ENCODE measurements at regions not wholly inside any gene's neighbourhood (a gene's known extent, or its start where the extent isn't known, plus 50 kb on each side); places are given as distances from the start of the nearest gene placed in this dataset.
"Not testable (repeated sequence)": the region's sequence is repeated elsewhere in the genome, so short reads cannot be mapped to it uniquely, and the experiment has no call there.

DNA sequence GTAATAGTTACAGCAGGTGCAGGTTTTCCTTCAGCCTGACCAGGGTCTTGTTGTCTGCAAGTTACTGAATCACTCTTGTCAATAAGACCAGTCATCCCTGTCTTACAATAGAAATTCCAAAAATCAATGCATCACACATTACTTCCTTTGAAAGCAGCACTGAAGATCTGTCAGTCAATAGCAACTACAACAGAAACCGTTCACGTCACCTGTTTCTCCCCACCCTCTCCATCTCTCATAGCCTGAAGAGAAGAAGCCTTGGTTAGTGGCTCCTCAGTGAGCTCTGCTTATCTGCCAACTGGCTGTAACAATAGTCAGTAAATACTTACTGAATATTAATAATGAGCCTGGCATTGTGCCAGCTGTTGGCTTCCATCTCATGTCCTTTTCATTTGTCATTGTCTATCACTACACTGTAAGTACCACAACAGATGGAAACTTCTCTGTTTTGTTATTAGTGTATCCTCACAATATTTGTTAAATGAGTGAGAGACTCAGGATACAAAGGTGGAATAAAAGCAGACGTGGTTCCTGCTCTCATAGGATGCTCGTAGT is 195.2 kb downstream of the S1PR1 start:
- no peak for DNase-seq

- no peak for DNase-seq
These were observed 199.2 kb downstream of the S1PR1 start for GRCh38 chr1:101435831-101436511.

DNA sequence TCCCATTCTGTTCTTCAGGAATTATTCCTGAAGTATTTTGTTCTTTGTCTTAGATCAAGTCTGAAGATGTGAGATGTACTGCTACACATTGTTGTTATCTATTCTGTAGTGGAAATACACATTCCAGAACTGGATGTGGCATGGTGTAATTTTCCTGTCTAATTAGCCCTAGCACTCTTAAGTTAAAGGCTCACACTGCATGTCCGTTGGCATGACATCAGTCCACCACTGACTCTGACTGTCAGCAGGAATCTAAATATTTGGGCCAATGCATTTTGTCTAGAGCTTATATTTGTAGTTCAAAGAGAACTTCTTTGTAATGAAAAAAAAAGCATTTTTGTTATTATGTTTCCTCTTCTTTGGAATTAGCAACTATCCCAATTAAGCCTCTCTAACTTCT is 201.0 kb downstream of the S1PR1 start:
- DNase-seq = no peak

- no peak for DNase-seq
These were observed 201.5 kb downstream of the S1PR1 start for GRCh38 chr1:101438359-101438758.

DNA sequence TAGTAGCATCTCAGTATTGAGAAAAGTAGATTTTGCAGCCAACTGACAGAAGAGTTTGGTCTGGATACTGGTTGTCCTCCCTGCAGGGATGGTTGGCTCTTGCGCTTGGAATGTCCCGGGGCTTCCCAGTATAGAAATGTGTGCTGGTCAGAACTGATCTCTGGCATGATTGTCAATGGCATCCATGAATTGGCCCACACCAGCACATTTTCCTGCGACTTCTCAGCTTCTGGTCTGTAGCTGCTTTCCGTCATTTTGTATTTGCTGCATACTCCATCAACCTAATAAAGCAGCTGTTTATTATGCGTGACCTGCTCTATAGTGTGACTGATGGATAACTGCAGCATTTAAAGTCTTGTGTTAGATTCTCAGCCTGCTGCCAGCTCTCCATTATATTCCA is 203.7 kb downstream of the S1PR1 start:
- DNase-seq = no peak

DNA sequence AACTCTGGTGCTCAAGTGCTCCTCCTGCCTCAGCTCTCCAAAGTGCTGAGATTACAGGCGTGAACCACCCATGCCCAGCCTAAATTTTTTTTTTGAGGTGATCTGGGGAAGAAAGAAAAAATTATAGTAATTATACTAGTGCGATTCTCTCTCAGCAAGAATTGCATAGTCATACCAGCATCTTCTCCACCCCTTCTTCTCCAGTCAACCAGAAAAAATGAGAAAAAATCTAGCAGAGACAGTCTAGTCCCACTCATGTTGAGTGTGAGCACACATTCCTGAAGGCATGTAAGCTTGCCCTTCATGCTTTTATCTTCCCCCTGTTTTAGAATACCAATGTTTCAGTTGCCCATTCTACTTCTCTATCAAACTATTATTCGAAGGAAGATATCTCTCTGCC is 207.6 kb downstream of the S1PR1 start:
- peak; percentile 81 for DNase-seq

- DNase-seq = no peak
These were observed 208.2 kb downstream of the S1PR1 start for GRCh38 chr1:101444873-101445618.

DNA sequence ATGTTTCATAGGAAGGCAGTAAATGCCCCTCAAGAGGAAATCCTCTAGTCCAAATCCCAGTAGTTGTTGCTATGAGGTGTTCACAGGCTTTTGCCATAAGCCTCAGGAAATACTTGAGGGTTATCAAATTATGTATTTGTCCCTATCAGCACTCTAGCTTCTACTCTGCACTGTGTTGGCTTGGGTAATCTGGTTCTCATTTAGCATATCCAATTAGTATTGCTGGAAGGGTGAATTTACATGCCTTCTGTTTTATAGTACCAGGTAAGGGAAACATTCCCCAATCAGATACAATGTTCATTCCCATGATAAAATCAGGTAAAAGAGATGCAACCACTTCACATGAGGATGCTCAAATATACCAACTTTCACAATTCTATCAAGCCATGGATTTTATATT is 211.2 kb downstream of the S1PR1 start:
- no peak for DNase-seq

DNA sequence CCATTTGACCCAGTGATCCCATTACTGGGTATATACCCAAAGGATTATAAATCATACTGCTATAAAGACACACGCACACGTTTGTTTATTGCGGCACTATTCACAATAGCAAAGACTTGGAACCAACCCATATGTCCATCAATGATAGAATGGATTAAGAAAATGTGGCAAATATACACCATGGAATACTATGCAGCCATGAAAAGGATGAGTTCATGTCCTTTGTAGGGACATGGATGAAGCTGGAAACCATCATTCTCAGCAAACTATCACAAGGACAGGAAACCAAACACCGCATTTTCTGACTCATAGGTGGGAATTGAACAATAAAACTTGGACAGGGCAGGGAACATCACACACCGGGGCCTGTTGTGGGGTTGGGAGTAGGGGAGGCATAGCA is 213.9 kb downstream of the S1PR1 start:
- not testable (repeated sequence) for DNase-seq

- DNase-seq = no peak
These were observed 215.1 kb downstream of the S1PR1 start for GRCh38 chr1:101451888-101452287.

- DNase-seq = no peak
These were observed 216.0 kb downstream of the S1PR1 start for GRCh38 chr1:101452825-101453224.

DNA sequence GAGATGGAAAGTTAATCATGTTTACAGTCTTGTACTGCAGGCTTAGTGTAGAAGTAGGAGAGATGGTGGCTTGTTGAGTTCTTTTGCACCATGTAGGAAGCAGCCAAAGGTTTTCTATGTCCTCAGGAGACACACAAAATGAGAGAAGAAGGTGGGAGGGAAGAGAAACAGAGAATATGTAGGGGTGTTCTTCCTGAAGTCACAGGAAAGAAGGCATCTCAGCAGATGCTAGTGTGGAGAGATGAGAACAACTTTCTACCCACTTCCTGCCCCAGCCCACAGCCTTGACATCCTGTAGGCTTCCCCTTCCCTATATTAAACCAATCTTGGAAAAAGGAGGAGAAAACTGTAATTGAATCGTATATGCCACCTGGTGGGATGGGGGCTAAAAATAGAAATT is 217.0 kb downstream of the S1PR1 start:
- DNase-seq = no peak

- no peak for DNase-seq
These were observed 218.3 kb downstream of the S1PR1 start for GRCh38 chr1:101455166-101455565.

GRCh38 chr1:101460739-101461138 is 223.9 kb downstream of the S1PR1 start:
- no peak for DNase-seq

DNA sequence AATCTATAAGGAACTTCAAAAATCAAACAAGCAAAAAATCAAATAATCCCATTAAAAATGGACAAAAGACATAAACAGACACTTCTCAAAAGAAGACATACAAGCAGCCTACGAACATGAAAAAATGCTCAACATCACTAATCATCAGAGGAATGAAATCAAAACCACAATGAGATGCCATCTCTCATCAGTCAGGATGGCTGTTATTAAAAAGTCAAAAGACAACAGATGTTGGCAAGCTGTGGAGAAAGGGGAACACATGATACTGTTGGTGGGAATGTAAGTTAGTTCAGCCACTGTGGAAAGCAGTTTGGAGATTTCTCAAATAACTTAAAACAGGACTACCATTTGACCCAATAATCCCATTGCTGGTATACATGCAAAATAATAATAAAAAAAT is 226.4 kb downstream of the S1PR1 start:
- no peak for DNase-seq

DNA sequence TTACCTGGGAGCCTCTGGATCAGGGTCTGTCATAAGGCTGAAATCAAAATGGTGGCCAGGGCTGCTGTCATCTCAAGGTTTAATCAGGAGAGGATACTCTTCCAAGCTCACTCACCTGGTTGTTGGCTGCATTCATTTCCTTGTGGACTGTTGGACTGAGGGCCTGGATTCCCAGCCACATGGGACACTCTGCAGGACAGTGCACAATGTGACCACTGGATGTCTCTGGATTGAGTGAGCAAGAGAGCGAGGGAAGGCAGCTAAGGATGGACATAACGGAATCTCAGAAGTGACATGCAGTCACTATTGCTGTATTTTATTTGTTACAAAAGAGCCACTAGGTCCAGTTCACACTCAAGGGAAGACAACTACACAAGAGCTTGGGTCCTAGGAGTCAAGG is 229.1 kb downstream of the S1PR1 start:
- no peak for DNase-seq

DNA sequence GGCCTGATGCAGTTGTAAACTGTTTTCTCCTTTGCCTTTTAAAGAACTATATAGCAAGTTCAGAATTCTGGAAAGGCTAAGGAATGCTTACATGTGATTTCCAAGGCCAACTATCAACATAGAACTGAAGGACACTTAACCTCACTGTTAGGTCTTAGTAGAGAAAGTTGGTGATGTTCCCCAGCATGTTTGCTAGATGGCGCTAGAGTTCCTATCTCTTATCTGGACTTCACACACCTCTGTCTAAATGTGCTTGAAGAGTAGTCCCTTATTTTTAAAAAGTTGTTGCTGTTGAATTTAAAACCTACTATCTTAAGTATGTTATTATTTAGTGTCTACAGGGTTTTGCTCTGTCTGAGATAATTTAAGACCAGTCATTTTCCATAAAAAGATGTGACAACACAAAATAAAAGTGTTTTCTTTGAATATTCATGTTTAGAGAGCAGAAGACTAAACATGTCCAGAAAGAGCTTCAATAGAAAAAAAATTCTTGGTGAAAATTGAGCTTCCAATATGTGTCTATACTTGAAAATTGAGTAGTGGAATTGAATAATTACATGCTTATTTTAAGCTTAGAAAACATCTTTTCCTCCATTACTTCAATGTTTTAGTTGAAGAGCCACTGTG is 237.3 kb downstream of the S1PR1 start:
- no peak for DNase-seq

DNA sequence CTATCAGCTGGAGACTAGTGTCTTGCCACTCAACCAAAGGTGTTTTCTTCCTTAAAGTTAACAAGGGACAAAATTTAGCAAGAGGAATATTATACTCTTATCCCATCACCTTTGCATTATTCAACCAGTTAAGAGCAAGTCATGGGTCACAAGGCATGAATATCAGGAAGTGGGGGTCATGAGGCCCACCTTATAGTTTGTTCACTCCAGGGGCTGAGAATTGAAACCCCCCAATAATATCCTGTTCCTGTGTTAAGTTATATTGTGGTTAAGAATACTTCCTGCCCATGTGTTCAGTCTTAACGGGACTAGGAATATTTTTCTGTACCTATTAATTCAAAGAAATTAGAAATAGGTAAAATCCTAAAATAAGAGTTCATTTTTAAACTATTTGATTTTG is 239.7 kb downstream of the S1PR1 start:
- DNase-seq = no peak

GRCh38 chr1:101479945-101480344 is 243.1 kb downstream of the S1PR1 start:
- no peak for DNase-seq

- DNase-seq = no peak
These were observed 245.5 kb downstream of the S1PR1 start for GRCh38 chr1:101482306-101482705.

DNA sequence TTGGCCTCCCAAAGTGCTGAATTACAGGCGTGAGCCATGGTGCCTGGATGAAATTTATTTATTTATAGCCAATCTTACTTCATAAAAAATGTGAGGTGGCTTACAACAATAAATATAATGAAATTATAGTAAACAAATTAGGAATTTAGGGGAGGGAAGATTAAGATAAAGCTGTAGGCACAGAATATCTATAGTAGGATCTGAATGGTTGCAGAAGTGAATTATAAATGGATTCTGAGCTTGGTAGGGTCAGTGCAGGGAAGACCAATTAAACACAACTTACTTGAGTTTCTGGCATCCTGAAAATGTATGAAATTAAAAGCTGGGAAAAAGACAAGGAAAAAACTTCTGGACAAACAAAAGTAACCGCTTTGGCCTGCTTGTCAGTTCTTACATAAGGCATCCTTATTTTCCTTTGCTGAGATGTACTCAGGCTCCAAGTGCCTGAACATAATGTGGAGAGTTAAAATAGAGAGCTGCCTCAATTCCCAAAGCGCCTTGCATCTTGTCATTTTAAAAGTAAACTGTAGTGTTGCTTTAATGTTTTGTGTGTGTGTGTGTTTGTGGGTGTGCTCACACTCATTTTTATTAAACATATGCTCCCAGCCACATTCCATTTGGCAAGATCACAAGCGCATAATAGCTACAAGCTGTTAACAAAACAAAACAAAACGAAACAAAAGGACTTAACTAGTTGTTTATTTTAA is 247.3 kb downstream of the S1PR1 start:
- no peak for DNase-seq

DNA sequence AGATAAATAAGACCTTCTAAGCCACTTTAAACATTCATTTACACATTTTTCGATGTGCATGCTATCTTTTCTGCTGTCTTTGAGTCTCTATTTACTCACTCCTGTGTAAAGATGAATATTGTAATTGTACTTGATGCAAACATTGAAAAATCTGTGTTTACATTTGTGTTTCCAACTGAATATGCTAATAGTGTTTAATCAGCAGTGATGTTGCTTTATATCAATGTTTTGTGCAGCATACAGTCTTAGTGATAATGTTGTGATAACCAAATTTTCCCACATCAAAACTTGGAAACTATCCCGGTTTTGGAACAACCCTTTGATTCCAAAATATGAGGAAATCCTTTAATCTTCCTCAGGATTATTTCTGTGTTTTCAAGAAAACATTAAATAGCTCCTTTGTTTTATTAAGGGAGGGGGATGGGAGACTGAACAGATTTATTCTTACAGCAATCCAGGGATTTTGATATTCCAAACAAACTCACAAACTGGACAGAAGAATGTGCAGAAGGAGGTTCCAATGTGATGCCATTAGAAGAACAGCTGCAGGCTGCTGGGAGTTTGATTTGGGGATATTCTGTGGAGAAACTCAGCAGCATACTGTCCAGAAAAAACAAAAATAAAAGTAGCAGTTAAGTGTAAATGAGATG is 248.0 kb downstream of the S1PR1 start:
- DNase-seq = no peak

DNA sequence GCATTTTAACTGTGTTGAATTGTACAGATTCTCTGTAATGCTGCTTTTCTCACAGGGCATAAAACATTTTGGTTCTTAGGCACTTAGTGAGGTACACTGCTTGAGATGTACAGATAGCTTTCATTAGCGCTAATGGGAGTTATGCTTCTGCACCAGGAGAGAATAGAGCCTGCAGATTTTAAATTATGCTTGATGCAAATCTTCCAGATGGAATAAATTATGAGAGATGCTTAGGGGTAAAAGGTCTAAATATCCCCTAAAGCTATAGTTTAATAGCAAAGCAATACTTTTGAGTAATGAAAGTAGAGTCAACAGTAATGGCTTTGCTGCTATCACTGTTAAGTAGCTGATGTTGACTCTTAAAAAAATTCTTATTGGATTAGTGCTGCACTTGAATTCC is 248.9 kb downstream of the S1PR1 start:
- no peak for DNase-seq

All from NCI-H2227 treated with DMSO at 0.1 percent for 48 hours (cell line).